Fibroblast of villous mesenchyme (primary cell): ENCODE measurements at regions not wholly inside any gene's neighbourhood (a gene's known extent, or its start where the extent isn't known, plus 50 kb on each side); places are given as distances from the start of the nearest gene placed in this dataset.

Experiments used
- DNase-seq: peaks from one replicate; pipeline ENCODE4 v3.0.0-alpha.2; 2010; ENCODE audit warnings: low read depth
- H3K4me3 ChIP-seq: 2 replicates; pipeline ENCODE4 v1.5.1; 2011; ENCODE audit warnings: low read depth, mild to moderate bottlenecking, low read length
- CTCF ChIP-seq: IDR thresholded peaks from 2 replicates; pipeline ENCODE4 v1.5.1; 2012; ENCODE audit warnings: low read depth, mild to moderate bottlenecking, low read length; ENCODE audit not compliant: insufficient read depth

DNA sequence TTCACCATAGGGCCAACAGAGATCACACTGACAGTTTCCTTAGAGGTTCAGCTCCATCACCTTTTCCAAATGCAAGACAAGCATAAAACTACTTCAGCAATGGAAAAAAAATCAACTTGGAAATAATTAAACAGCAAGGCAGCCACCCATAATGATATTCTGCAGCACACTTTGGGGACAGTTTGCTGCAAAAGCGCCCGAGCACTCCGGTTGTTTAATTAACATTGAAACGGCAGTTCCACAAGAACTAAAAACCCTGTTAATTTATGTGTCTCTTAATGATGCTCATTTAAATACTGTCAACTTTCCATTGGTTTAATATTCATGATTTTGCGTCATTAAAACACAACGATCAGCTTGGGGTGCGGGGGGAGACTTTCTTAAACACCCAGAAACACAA is 153.2 kb downstream of the ELAVL4 start:
- no peak overlapping the region for H3K4me3 ChIP-seq
- no peak for TF ChIP-seq CTCF
- no peak for DNase-seq

- no peak overlapping the region for H3K4me3 ChIP-seq
- no peak for DNase-seq
- no peak for TF ChIP-seq CTCF
Observed at GRCh38 chr1:50257940-50258685, 149.4 kb downstream of the ELAVL4 start.

DNA sequence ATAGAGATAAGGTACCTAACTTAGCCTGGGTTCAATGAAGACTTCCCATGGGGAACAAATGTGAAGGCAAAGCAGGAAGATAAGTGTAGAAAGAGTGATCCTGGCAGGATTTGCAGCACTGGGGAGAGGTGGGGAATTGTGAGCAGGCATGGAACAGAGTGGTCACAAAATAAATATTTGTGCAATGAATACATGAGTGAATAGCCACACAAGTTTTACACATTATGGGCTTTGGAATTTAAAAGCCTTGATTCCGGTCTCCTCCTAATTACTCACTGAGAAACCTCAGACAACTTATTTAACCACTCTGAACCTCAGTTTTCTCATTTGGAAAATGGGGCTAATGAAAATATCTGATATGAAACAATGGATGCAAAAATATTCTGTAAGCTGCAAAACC is 148.3 kb downstream of the ELAVL4 start:
- DNase-seq: no peak
- TF ChIP-seq CTCF: no peak
- H3K4me3 ChIP-seq: no peak overlapping the region
